Fibroblast of the aortic adventitia (primary cell): ENCODE measurements at regions not wholly inside any gene's neighbourhood (a gene's known extent, or its start where the extent isn't known, plus 50 kb on each side); places are given as distances from the start of the nearest gene placed in this dataset.

Experiments
- DNase-seq: peaks from one replicate; pipeline ENCODE4 v3.0.0-alpha.2; 2010; ENCODE audit warnings: low read depth
- H3K4me3 ChIP-seq: 2 replicates; pipeline ENCODE4 v1.5.1; 2011; ENCODE audit warnings: low read depth, mild to moderate bottlenecking, control low read depth, low read length, moderate library complexity
- TF ChIP-seq, protein P1 (sequence below): IDR thresholded peaks from 2 replicates; pipeline ENCODE4 v1.5.1; 2011; ENCODE audit warnings: mild to moderate bottlenecking, low read length, control low read depth, inconsistent platforms; ENCODE audit not compliant: insufficient read depth

DNA sequence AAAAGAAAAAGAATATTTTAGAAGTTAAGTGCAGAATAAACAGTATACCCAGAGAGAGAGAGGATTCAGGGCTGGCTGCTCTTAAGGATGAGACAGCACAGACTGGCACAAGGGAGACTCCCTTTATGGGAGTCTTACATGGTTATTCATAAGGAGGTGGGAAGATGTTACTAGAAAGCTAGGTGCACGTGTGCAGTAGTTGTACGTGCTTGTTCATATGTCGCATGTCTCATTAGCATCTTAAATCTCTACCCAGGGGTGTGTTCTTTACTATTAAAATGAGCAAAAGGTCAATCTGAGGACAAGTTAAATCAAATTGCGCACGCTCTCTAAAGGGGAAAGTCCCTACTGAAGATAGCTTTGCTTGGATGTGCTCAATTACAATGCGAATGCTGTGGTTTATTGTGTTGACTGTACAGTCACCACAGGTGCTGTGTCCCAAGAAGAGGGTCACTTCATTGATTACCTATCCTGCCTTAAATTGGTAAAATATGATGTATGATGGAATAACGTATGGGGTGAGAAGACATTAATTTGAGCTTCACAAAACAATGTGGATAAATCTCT lies 368.0 kb upstream of the SPHKAP start:
- TF ChIP-seq, protein P1, sequence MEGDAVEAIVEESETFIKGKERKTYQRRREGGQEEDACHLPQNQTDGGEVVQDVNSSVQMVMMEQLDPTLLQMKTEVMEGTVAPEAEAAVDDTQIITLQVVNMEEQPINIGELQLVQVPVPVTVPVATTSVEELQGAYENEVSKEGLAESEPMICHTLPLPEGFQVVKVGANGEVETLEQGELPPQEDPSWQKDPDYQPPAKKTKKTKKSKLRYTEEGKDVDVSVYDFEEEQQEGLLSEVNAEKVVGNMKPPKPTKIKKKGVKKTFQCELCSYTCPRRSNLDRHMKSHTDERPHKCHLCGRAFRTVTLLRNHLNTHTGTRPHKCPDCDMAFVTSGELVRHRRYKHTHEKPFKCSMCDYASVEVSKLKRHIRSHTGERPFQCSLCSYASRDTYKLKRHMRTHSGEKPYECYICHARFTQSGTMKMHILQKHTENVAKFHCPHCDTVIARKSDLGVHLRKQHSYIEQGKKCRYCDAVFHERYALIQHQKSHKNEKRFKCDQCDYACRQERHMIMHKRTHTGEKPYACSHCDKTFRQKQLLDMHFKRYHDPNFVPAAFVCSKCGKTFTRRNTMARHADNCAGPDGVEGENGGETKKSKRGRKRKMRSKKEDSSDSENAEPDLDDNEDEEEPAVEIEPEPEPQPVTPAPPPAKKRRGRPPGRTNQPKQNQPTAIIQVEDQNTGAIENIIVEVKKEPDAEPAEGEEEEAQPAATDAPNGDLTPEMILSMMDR: no peak
- no peak for DNase-seq
- H3K4me3 ChIP-seq: no peak overlapping the region

DNA sequence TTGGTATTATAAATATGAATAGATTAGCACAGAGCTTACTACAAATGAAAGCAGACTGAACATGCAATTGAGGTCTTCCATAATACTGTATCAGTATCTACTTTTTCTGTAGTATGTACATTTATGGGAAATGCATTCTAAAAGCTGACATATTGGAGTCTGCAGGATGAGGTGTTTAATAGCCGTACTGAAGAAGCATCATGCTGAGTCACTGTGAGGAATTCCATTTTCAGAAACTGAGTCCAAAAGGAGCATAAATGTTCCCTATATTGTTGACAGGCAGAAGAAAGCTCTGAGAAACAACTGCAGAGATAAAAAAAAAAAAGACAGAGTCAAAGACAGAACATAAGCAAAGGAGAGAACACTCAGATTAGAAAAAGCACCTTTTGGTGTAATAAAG lies 366.7 kb upstream of the SPHKAP start:
- TF ChIP-seq, protein P1: no peak
- no peak overlapping the region for H3K4me3 ChIP-seq
- DNase-seq: peak; percentile 29

DNA sequence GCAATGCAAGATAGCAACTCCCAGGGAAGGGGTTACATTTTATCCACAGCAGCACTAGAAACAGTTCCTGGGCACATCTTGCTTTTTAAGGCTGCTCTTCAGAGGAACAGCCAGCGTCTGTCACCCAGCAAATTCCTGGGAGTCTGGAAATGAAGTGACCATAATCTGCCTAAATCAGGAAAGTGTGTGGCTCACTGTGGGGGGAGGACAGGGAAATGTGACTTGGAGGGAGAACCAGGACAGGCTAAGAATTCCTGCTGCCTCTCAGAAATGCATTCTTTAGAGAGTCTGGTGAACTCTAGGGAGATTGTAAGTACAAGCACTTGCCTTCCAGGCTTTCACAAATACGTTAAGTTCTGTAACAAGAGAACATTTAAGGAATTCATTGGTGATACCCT lies 364.3 kb upstream of the SPHKAP start:
- DNase-seq: peak; percentile 42
- TF ChIP-seq, protein P1: no peak
- no peak overlapping the region for H3K4me3 ChIP-seq

DNA sequence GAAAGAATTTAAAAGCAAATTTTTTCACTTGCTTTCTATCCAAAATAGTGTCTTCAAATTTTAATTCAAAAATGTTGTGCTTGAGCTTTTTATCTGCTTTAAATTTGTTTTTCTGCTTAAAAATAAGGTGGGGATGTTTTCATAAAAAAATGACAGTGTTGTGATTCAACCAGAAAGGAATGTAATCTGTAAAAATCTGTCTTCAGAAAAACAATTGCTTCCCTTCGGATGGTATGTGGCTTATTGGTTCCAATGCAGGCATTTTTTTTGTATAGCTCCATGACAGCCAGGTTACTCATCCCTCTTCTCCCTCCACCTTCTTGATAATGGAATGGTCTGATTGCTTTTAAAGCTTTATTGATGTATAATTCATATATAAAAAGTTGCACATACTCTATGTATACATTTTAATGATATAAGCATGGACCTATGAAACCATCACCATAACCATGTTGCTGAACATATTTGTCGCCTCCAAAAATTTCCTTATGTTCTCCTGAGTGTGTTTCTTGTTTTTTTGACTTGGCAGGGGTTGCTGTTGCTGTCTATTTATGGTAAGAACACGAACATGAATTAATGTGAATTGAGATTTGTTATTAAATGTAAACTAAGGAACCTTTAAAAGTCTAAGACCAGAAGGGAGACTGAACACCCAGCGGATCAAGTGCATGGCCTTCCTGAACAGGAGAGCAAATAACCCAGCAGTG lies 363.7 kb upstream of the SPHKAP start:
- TF ChIP-seq, protein P1: no peak
- DNase-seq: peak; percentile 81
- H3K4me3 ChIP-seq: no peak overlapping the region

DNA sequence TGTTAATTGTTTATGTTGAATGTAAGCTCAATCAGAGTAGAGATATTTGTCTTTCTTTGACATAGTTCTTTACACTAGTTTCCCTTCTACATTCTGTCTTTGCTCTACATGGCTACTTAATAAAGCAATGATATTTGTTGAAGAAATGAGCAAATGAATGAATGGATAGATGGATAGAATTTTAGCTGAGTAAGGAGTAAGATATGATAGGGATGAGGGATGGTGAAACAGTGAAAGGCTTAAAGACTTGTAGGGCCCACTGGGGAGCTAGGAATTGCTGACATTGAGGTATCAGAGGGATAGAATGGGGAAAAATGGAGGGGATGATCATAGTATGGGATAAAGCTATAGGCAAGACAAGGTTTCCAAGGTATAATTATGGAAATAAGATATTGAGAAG lies 361.6 kb upstream of the SPHKAP start:
- TF ChIP-seq, protein P1: no peak
- no peak for DNase-seq
- H3K4me3 ChIP-seq: no peak overlapping the region

DNA sequence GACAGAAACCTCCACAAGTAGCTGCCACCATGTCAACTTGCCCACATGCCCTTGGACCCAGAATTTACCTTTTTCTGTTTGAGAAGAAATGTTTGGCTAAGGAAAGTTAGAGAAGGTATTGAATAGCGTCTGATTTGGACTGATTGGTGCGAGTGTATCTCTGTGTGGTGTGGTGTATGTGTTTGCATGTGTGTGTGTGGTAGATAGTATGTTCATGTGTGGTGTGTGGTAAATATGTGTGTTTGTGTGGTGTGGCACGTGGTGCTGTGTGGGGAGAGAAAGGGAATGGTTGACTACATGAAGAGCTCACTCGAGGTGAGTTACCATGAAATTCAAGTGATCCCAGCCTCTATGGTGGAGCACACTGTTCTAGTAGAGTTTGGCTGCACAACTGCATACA lies 360.8 kb upstream of the SPHKAP start:
- TF ChIP-seq, protein P1: no peak
- no peak overlapping the region for H3K4me3 ChIP-seq
- no peak for DNase-seq
